HS-27A (cell line): ENCODE measurements at regions not wholly inside any gene's neighbourhood (a gene's known extent, or its start where the extent isn't known, plus 50 kb on each side); places are given as distances from the start of the nearest gene placed in this dataset.
"Not testable (repeated sequence)": the region's sequence is repeated elsewhere in the genome, so short reads cannot be mapped to it uniquely, and the experiment has no call there.

Experiments used
- DNase-seq: peaks from one replicate; pipeline ENCODE4 v3.0.0-alpha.2; 2012; ENCODE audit warnings: low read depth, missing footprints

DNA sequence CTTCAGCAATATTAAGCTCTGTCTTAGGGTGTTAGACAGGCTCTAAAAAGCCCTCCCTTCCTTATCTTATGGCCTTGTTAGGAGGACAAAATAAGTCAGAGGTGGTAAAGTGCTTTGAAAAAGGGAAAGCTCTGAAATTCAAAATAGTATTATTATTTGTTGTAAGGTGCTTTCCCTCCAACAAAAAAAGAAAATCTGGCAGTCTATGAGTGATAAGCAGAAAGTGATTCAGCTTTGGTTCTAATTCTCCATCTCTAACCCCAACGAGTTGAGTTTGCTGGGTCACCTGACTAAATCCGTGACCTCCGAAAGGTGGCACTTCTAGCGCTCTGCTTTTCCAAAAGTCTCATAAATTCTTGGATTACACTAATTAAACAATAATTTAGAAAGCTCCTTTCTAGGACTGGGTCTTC, 305.1 kb downstream of the BCL2L11 start:
- not testable (repeated sequence) for DNase-seq

- not testable (repeated sequence) for DNase-seq
Observed at GRCh38 chr2:111427346-111427745, 306.6 kb downstream of the BCL2L11 start.

GRCh38 chr2:111428915-111429314, 308.2 kb downstream of the BCL2L11 start:
- not testable (repeated sequence) for DNase-seq

DNA sequence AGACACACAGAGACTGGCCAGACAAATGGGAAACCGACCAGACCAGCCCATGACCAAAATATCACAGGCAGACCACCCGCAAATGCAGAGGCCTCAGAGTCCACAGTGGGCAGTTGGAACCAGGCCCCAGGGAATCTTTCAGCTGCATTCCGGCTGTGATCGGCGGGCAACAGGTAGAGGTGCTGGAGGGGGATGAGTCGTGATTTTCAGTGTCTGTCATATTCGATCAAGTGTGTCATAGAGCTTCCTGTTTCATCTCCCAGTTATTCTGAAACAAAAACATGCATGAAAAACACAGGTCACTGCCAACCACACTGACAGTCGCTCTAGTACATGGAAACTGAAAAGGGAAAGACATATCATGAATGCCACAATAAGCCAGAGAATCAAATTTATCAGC, 308.6 kb downstream of the BCL2L11 start:
- not testable (repeated sequence) for DNase-seq

DNA sequence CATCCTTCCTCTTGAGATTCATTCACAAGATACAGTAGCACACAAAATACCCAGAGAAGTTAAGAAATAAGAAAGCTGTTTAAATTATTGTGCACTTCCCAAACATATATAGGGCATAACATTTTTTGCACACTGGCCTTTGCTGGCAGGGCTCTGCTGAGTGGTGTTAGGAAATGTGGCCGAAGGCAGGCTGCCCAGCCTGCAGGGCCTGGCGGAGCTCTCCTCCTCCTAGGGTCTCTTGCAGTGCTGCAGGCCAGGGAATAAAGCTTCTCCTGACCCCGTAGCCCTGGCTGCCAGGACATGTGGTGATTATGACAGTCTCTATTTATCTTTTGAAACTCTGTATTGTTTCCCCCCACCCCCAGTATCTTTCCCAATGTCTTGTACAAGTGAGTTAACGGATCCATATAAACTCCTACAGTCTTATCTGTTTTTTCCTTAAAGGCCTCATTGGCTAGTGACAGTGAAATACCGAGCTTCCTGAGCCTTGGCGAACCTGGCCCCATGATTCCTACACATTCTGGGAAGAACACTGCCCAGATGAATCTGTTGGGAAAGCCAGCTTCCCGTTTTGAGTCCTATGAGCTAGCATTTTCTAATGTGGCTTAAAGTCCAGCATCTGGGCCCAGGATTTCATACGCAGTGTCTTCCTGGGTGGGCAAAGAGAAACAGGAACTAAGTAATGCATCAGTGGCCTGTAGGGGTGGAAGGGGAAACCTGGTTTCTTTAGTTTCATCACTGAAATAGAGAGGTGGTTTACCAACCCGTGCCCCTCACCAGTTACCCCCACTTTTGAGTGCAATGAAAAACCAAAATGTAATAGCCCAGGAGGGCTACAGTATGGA, 310.3 kb downstream of the BCL2L11 start:
- not testable (repeated sequence) for DNase-seq

DNA sequence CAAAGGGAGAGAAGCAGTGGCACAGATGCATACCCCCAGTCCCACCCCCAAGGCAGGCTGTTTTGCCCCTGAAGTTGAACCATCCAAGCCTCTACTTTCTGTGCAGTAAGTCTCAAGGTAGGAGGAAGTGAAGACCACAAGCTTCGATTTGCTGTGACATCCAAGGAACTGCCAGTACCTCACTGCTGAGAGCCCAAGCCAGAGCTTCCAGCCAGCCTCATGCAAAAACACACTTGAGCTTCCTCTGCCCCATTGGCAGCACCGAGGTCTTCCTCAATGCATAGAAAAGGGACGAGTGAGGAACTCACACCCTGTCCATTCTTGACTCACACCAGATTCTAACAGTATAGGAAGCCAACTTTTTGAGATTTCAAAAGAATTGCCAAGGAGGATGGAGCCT, 311.7 kb downstream of the BCL2L11 start:
- DNase-seq: not testable (repeated sequence)

DNA sequence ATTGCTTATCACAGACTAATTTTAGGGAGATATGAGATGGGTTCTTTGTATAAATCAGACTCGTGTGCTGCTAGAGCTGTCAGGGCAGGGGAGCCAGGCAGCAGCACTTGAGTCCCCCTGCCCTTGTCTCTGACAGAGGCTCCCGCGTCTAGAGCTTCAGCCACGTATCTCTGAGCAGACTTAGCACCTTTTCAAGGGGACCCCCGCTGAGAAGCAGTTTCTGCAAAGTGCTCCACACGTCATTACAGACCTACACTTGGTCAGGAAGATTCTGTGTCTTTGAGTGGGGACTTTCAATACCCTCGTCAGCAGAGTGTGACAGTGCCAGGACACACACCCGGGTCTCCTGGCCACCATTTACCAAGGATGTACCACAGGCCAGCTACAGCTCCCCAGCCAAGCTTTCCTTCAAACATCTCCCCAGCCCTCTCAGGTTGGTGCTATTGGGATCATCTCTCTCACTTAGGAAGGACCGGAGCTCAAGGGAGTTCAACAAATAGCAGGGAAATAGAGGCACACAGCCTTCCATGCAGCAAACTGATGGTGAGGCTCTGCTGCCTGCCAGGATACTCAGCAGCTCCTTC, 312.3 kb downstream of the BCL2L11 start:
- not testable (repeated sequence) for DNase-seq

DNA sequence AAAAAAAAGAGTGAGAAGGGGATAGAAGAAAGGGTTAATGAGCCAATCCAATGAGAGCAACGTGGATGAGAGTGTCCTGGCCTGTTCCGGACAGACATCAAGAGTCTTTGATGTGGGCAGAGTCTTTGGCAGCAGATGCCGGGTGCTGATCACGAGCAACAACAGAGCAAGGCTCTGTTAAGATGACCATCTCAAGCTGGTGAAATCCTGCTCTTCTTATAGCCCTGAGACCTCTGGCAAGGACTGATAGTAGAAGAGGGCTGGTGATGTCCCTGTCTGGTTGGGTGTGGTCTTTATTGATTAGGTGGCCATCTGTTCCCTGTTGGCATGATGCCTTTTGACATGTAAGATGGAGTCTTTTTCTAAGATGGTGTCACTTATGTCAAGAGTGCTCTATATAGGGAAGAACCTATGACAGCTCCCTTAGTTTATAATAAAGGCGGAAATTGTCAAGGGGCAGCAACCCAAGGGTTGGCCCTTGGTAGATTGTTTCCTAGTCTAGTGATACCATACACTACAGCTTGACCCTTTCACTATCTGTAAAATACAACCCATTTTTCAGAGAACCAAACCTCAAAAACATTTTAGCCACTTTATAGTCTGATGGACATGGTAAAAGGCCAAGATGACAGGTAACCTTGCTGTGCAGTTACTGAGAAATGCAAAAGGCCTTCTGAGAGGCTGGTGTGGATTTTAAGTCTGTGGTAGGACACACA, 313.3 kb downstream of the BCL2L11 start:
- not testable (repeated sequence) for DNase-seq

DNA sequence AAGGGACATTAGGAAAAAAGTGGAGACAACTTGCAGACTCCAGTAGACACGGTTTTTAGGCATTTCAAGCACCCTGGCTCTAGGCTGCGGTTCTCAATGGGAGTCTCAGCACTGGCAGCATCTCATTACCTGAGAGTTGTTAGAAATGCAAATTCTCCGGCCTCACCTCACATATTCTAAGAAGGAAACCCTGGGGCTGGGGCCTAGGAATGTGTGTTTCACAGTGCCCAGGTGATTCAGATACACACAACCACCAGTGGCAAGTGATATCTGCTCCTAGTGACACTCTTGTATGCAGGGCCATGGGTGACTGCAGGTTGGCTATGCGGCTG, 313.9 kb downstream of the BCL2L11 start:
- not testable (repeated sequence) for DNase-seq

GRCh38 chr2:111435553-111436310, 315.0 kb downstream of the BCL2L11 start:
- DNase-seq: not testable (repeated sequence)

GRCh38 chr2:111436411-111436810, 315.7 kb downstream of the BCL2L11 start:
- not testable (repeated sequence) for DNase-seq

DNA sequence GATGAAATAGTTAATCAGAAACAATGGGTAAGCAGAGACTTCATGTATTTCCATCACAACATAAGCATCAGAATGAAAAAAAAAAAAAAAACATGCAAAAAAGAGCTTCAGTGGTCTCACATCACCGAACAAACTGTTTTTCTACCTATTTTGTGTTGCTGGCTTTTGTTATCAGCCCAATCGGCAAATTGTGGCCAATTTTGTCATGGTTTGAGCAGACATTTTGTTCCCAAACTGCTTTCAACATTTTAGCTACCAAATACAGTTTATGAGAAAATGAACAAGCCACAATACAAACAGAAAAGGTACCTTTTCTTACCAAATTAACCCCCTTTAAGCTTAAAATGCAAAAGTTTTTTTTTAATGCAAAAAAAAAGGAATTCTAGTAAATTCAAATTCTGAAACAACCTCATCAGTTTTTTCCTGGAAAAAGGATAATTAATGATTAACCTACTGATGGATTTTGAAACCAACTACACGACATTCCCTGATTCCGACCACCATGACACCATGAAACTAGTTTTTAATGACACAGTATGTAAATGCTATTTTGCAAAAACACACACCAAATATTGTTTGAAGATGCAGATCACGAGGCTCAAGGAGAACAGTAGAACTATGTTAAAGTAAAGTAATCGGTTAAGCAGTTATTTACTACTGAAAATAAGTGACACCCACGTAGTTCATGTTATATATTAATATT, 316.7 kb downstream of the BCL2L11 start:
- not testable (repeated sequence) for DNase-seq

GRCh38 chr2:111438161-111438560, 317.4 kb downstream of the BCL2L11 start:
- not testable (repeated sequence) for DNase-seq

GRCh38 chr2:111439237-111439636, 318.5 kb downstream of the BCL2L11 start:
- not testable (repeated sequence) for DNase-seq

GRCh38 chr2:111441614-111442013, 320.9 kb downstream of the BCL2L11 start:
- DNase-seq: not testable (repeated sequence)

- DNase-seq: not testable (repeated sequence)
Observed at GRCh38 chr2:111442767-111443454, 322.2 kb downstream of the BCL2L11 start.

- DNase-seq: not testable (repeated sequence)
Observed at GRCh38 chr2:111444516-111444915, 323.8 kb downstream of the BCL2L11 start.

DNA sequence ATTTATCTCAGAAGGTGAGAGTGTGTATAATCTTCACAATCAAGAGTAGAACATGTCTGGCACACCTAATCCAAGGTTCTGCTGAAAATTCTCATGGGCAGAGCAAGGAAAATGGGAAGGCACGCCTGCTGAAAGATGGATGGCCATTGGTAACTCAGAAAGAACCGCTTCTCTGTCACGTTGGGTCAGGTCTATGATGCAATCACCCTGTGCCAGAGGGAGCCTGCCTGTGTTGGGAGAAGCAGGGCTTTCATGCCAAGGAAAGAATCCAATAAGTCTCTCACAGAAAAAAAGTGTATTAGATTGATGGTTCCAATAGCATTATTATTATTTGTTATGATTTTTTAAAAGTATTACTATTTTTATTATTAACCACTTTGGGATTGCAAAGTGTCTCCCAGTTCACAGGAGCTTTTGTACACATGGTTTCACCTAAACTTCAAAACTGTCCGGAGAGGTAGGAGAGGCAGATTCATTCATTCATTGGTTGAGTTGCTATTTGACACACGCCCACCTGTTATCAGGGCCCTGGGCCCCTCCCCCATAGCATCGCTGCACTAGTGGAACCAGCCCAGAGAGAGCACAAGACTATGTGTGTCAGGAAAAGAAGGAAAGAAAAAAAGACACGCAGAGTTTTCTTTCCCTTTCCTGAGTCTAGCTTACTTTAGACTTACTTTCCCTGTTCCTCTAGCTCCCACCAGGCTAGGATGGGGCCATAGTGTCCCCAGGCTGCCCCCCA, 324.6 kb downstream of the BCL2L11 start:
- DNase-seq: not testable (repeated sequence)

DNA sequence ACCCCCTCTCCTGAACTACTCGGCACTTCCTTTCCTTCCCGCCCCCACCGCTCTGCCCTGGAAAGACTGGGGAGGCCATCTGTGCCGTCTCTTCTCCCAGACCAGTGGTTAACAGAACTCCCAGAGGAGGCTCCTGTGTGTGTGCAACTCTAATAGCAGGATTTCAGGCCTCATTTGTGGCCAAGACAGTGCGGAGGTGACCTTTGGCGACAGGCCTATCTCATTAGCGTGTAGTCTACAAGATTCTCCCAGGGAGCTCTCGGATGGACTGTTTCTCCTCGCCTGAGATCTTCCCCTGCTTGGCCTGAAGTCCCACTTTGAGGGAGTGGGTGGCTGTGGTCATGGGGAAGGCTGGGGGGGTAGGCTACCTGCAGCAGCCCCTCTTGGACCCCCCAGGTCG, 325.2 kb downstream of the BCL2L11 start:
- DNase-seq: not testable (repeated sequence)

DNA sequence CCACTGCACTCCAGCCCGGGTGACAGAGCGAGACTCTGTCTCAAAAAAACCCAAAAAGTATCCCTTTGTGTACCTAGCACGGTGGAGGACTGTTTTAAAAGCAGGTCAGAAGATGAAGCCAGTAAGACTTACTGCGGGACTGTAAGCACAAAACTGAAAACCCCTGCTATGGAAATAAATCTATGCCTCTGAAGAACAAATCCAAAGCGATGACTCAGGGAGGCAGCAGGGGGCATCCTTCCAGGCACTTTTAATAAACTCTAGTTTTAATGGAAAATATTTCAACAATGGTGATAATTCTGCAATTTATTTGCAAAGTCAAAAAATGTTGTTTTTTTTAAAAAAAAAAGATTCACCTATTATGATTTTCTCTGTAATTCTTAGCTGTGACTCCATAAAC, 326.8 kb downstream of the BCL2L11 start:
- not testable (repeated sequence) for DNase-seq
